HepG2 (cell line): ENCODE measurements at regions not wholly inside any gene's neighbourhood (a gene's known extent, or its start where the extent isn't known, plus 50 kb on each side); places are given as distances from the start of the nearest gene placed in this dataset.

Source experiments
- ATAC-seq: fragments of 200-7000 bp; cut with Tn5 transposase; 3 replicates; pipeline ENCODE4 v1.9.1; 2020; ENCODE audit warnings: mild to moderate bottlenecking, moderate library complexity
- BruUV-seq: library from RNA; stranded (reverse); fragments of 400-500 nt; replicated peaks from 2 replicates; lab custom pipeline; 2021; lab: Mats Ljungman, UMichigan
- CTCF ChIA-PET: fragments of 300-600 bp; formaldehyde crosslinking; extraction: SDS; loops from one replicate; lab custom pipeline; 2021; ENCODE audit warnings: low total read pairs, inconsistent platforms, low intra/inter-chr PET ratio; lab: Yijun Ruan, JAX
- POLR2A ChIA-PET: fragments of 350-600 bp; sonication (Branson Sonifier 250); formaldehyde crosslinking; loops from one replicate; lab custom pipeline; 2020; ENCODE audit warnings: antibody characterized with exemption, inconsistent platforms; lab: Yijun Ruan, JAX
- DNase-seq: peaks from one replicate; pipeline ENCODE4 v3.0.0-alpha.2; 2015; ENCODE audit warnings: low spot score
- FAIRE-seq: peaks from 3 replicates; lab custom pipeline; 2011; peaks lifted over from hg19 to GRCh38; lab: Jason Lieb, UNC
- H2AFZ ChIP-seq: one replicate; pipeline ENCODE4 v1.6.1; 2011; ENCODE audit warnings: low read length, inconsistent platforms
- H3K27ac ChIP-seq: fragments of 300-600 bp; 3 replicates; pipeline ENCODE4 v1.8.0; 2011; ENCODE audit warnings: mixed run types, mild to moderate bottlenecking, mixed read lengths, low read length, inconsistent platforms; ENCODE audit not compliant: insufficient read depth; ENCODE audit errors: extremely low read length
- H3K27me3 ChIP-seq, 2 experiments: fragments of 200-600 bp in 1 of 2; 2 replicates in 1 of 2; 3 replicates in 1 of 2; pipeline versions ENCODE4 v1.6.0 to v1.8.0; 2011; ENCODE audit warnings: low read length in 2 of 2, mild to moderate bottlenecking in 2 of 2, moderate library complexity in 2 of 2, inconsistent platforms in 1 of 2; ENCODE audit not compliant: insufficient read depth in 2 of 2, control insufficient read depth in 1 of 2
- H3K36me3 ChIP-seq, 2 experiments: fragments of 200-600 bp in 1 of 2; replicated peaks in 1 of 2; 2 replicates in 1 of 2; 3 replicates in 1 of 2; pipeline versions ENCODE4 v1.5.1 to v1.8.0; 2011; ENCODE audit warnings: low read length in 2 of 2, inconsistent platforms in 1 of 2; ENCODE audit not compliant: insufficient read depth in 2 of 2, control insufficient read depth in 1 of 2
- H3K4me1 ChIP-seq: 2 replicates; pipeline ENCODE4 v1.5.1; 2012; ENCODE audit warnings: low read length, inconsistent platforms; ENCODE audit not compliant: insufficient read depth
- H3K4me2 ChIP-seq: 2 replicates; pipeline ENCODE4 v1.6.0; 2011; ENCODE audit warnings: low read depth, low read length, inconsistent platforms
- H3K4me3 ChIP-seq, 3 experiments: fragments of 200-600 bp in 1 of 3; sonication (generic), shearing (Covaris generic) in 1 of 3; replicated peaks in 1 of 3; 2 replicates each; pipeline ENCODE4 v1.5.1; 2011 to 2016; ENCODE audit warnings: low read length in 3 of 3, inconsistent platforms in 2 of 3, low read depth in 2 of 3, mild to moderate bottlenecking in 2 of 3, control low read depth in 1 of 3, mixed read lengths in 1 of 3; ENCODE audit not compliant: insufficient read depth in 1 of 3
- H3K79me2 ChIP-seq: one replicate; pipeline ENCODE4 v1.6.1; 2011; ENCODE audit warnings: low read length, inconsistent platforms; ENCODE audit not compliant: insufficient read depth
- H3K9ac ChIP-seq: 2 replicates; pipeline ENCODE4 v1.6.0; 2011; ENCODE audit warnings: mild to moderate bottlenecking, low read depth, low read length, inconsistent platforms; ENCODE audit not compliant: insufficient read depth
- H3K9me3 ChIP-seq: 2 replicates; pipeline ENCODE4 v1.5.1; 2012; ENCODE audit warnings: mild to moderate bottlenecking, low read length
- H4K20me1 ChIP-seq: 2 replicates; pipeline ENCODE4 v1.6.0; 2011; ENCODE audit warnings: inconsistent platforms, mild to moderate bottlenecking, low read length, moderate library complexity; ENCODE audit not compliant: insufficient read depth
- ATRX ChIP-seq: sonication (generic); formaldehyde crosslinking; IDR thresholded peaks from 2 replicates; pipeline ENCODE4 v1.4.0; 2020; ENCODE audit warnings: missing genetic modification reagents, borderline replicate concordance
- FOXA3 ChIP-seq: IDR thresholded peaks from 2 replicates; pipeline ENCODE4 v1.6.1; 2016; ENCODE audit warnings: missing genetic modification reagents, missing compliant biosample characterization
- KDM3A ChIP-seq: IDR thresholded peaks from 2 replicates; pipeline ENCODE4 v1.6.1; 2018; ENCODE audit warnings: low read depth, missing compliant biosample characterization
- NR2F6 ChIP-seq, 2 experiments: IDR thresholded peaks; 2 replicates each; pipeline ENCODE4 v1.6.1; 2016; ENCODE audit warnings: antibody characterized with exemption in 1 of 2, mild to moderate bottlenecking in 1 of 2
- RFXANK ChIP-seq: IDR thresholded peaks from 2 replicates; pipeline ENCODE4 v1.6.1; 2016
- SNRNP70 ChIP-seq: fragments of 200-400 bp; formaldehyde crosslinking; IDR thresholded peaks from 2 replicates; pipeline ENCODE4 v1.6.1; 2017; ENCODE audit warnings: mild to moderate bottlenecking, low read depth, low read length, moderate library complexity
- SP4 ChIP-seq: sonication (generic); formaldehyde crosslinking; IDR thresholded peaks from 2 replicates; pipeline ENCODE4 v1.8.1; 2023; ENCODE audit warnings: mild to moderate bottlenecking, missing genetic modification reagents
- ZBTB2 ChIP-seq: sonication (generic); formaldehyde crosslinking; IDR thresholded peaks from 2 replicates; pipeline ENCODE4 v1.8.0; 2022; ENCODE audit warnings: low read depth, missing genetic modification reagents
- ZBTB20 ChIP-seq: sonication (generic); formaldehyde crosslinking; IDR thresholded peaks from 2 replicates; pipeline ENCODE4 v1.8.1; 2023; ENCODE audit warnings: missing genetic modification reagents, low read depth, mild to moderate bottlenecking, borderline replicate concordance
- ZBTB33 ChIP-seq: sonication (generic); formaldehyde crosslinking; IDR thresholded peaks from 2 replicates; pipeline ENCODE4 v1.4.0; 2020; ENCODE audit warnings: missing genetic modification reagents
- ZBTB34 ChIP-seq: sonication (generic); formaldehyde crosslinking; IDR thresholded peaks from 2 replicates; pipeline ENCODE4 v1.8.0; 2022; ENCODE audit warnings: mild to moderate bottlenecking, missing genetic modification reagents
- ZBTB7A ChIP-seq: sonication (generic); formaldehyde crosslinking; IDR thresholded peaks from 2 replicates; pipeline ENCODE4 v1.8.0; 2022; ENCODE audit warnings: mild to moderate bottlenecking, missing genetic modification reagents
- ZNF441 ChIP-seq: sonication (generic); formaldehyde crosslinking; IDR thresholded peaks from 2 replicates; pipeline ENCODE4 v1.7.0; 2021; ENCODE audit warnings: missing genetic modification reagents, borderline replicate concordance
- ZNF484 ChIP-seq: sonication (generic); formaldehyde crosslinking; IDR thresholded peaks from 2 replicates; pipeline ENCODE4 v1.5.1; 2020; ENCODE audit warnings: mild to moderate bottlenecking, low read depth, missing genetic modification reagents, borderline replicate concordance
- WGBS: methylation state at CpG from one replicate; pipeline ENCODE4 v1.1.6; 2017; ENCODE audit warnings: low lambda C conversion rate; 5-methylcytosine and 5-hydroxymethylcytosine counted together
- in situ Hi-C: cut with HindIII; loops from 2 replicates; pipeline ENCODE4 v1.10.0; 2017; ENCODE audit warnings: low pct_unique_long_range_greater_than_20kb; ENCODE audit not compliant: extremely low pct_ligation_motif_present
- intact Hi-C: fragments of 100-400 bp; cut with micrococcal nuclease; formaldehyde crosslinking; loops from one replicate; pipeline ENCODE4 v1.10.0; 2022; ENCODE audit not compliant: unreplicated experiment

- TF ChIP-seq ZBTB20 (CRISPR knock-in tag) (no peak), ZBTB7A (CRISPR knock-in tag) (no peak), KDM3A (CRISPR knock-in tag) (no peak), SP4 (CRISPR knock-in tag) (no peak), ZBTB2 (CRISPR knock-in tag) (no peak), SNRNP70 (no peak), NR2F6 (IDR thresholded peaks at IDR 0.05) (no peak), NR2F6 (CRISPR knock-in tag; IDR thresholded peaks at IDR 0.05) (no peak), ZBTB33 (CRISPR knock-in tag) (no peak), RFXANK (CRISPR knock-in tag) (no peak), ZBTB34 (CRISPR knock-in tag) (no peak), ZNF484 (CRISPR knock-in tag) (no peak), ZNF441 (no peak), FOXA3 (CRISPR knock-in tag) (no peak), ATRX (CRISPR knock-in tag) (no peak)
- FAIRE-seq: no peak
- no peak overlapping the region for H3K27ac ChIP-seq
- H3K4me2 ChIP-seq: no peak overlapping the region
- DNase-seq: no peak
- H4K20me1 ChIP-seq: no peaks in the 10 kb centered on the region
- intact Hi-C loops (no loop called here), in situ Hi-C loops (no loop called here)
- H3K4me1 ChIP-seq: no peaks in the 10 kb centered on the region
- no peaks in the 10 kb centered on the region for H3K36me3 ChIP-seq
- H3K9me3 ChIP-seq: peaks cover 29% of the 10 kb centered on the region
- ChIA-PET POLR2A (no interaction called here), CTCF (no interaction called here)
- H2AFZ ChIP-seq: no peak overlapping the region
- no peak overlapping the region for H3K9ac ChIP-seq
- WGBS: 3% methylated on average over 1 of the region's 1 CpG
- ATAC-seq: no peak
- H3K4me3 ChIP-seq: no peak overlapping the region
- BruUV-seq: no TSS peak
- H3K27me3 ChIP-seq: no peaks in the 10 kb centered on the region
- H3K79me2 ChIP-seq: no peaks in the 10 kb centered on the region
Measured at GRCh38 chr7:118312051-118312450, 87.5 kb downstream of the ANKRD7 start.
